SK-N-SH (cell line): ENCODE measurements at regions not wholly inside any gene's neighbourhood (a gene's known extent, or its start where the extent isn't known, plus 50 kb on each side); places are given as distances from the start of the nearest gene placed in this dataset.

Experiments
- CTCF ChIA-PET: fragments of 300-600, 350-600 bp; formaldehyde crosslinking; extraction: SDS; loops from one replicate; lab custom pipeline; 2021; lab: Yijun Ruan, JAX
- POLR2A ChIA-PET: fragments of 350-600 bp; sonication (Branson Sonifier 250); formaldehyde crosslinking; extraction: SDS; loops from one replicate; lab custom pipeline; 2020; ENCODE audit warnings: antibody characterized with exemption, inconsistent platforms; lab: Yijun Ruan, JAX
- DNase-seq: peaks from one replicate; pipeline ENCODE4 v3.0.0; 2012
- H2AFZ ChIP-seq: fragments of 200-600 bp; sonication (generic); 2 replicates; pipeline ENCODE4 v1.8.1; 2016; ENCODE audit warnings: antibody characterized with exemption, mild to moderate bottlenecking, low read depth
- H3F3A ChIP-seq: fragments of 200-600 bp; sonication (generic); replicated peaks from 2 replicates; pipeline ENCODE3; 2016; ENCODE audit warnings: antibody characterized with exemption, mild to moderate bottlenecking; ENCODE audit not compliant: insufficient read depth
- H3K27ac ChIP-seq, 2 experiments: fragments of 200-500 bp in 1 of 2; fragments of 200-600 bp in 1 of 2; sonication (Bioruptor generic) in 1 of 2; sonication (generic), shearing (Covaris generic) in 1 of 2; 2 replicates each; pipeline versions ENCODE4 v1.5.1 to v1.6.1; 2014 to 2016; ENCODE audit warnings: low read depth in 2 of 2, inconsistent platforms in 1 of 2, low read length in 1 of 2, mild to moderate bottlenecking in 1 of 2, mixed read lengths in 1 of 2
- H3K27me3 ChIP-seq: fragments of 200-600 bp; sonication (generic), shearing (Covaris generic); 2 replicates; pipeline ENCODE4 v1.6.1; 2016; ENCODE audit warnings: mixed run types; ENCODE audit not compliant: insufficient read depth
- H3K36me3 ChIP-seq, 2 experiments: fragments of 200-500 bp in 1 of 2; fragments of 200-600 bp in 1 of 2; sonication (Bioruptor generic) in 1 of 2; sonication (generic) in 1 of 2; replicated peaks in 1 of 2; 2 replicates each; pipeline versions ENCODE3 to v1.5.1; 2014 to 2016; ENCODE audit warnings: low read length in 1 of 2, mild to moderate bottlenecking in 1 of 2; ENCODE audit not compliant: insufficient read depth in 2 of 2, control insufficient read depth in 1 of 2
- H3K4me1 ChIP-seq, 2 experiments: fragments of 200-500 bp in 1 of 2; fragments of 200-600 bp in 1 of 2; sonication (Bioruptor generic) in 1 of 2; sonication (generic), shearing (Covaris generic) in 1 of 2; 2 replicates each; pipeline versions ENCODE4 v1.5.1 to v1.6.1; 2014 to 2016; ENCODE audit warnings: low read depth in 1 of 2, low read length in 1 of 2, mixed run types in 1 of 2; ENCODE audit not compliant: insufficient read depth in 2 of 2, control insufficient read depth in 1 of 2
- H3K4me2 ChIP-seq: fragments of 200-600 bp; sonication (generic), shearing (Covaris generic); 2 replicates; pipeline ENCODE4 v1.6.1; 2017; ENCODE audit warnings: mixed run types
- H3K4me3 ChIP-seq, 2 experiments: fragments of 200-500 bp in 1 of 2; fragments of 200-600 bp in 1 of 2; sonication (Bioruptor generic) in 1 of 2; sonication (generic), shearing (Covaris generic) in 1 of 2; 2 replicates each; pipeline versions ENCODE4 v1.5.1 to v1.8.1; 2014 to 2016; ENCODE audit warnings: low read depth in 2 of 2, inconsistent platforms in 1 of 2, low read length in 1 of 2, mild to moderate bottlenecking in 1 of 2, mixed read lengths in 1 of 2, moderate library complexity in 1 of 2
- H3K79me2 ChIP-seq: fragments of 200-600 bp; sonication (generic); 2 replicates; pipeline ENCODE4 v1.8.1; 2017; ENCODE audit warnings: mild to moderate bottlenecking; ENCODE audit not compliant: insufficient read depth
- H3K9ac ChIP-seq: fragments of 200-600 bp; sonication (generic); 2 replicates; pipeline ENCODE4 v1.6.1; 2017; ENCODE audit warnings: mixed run types
- H3K9me2 ChIP-seq: fragments of 200-600 bp; sonication (generic); 2 replicates; pipeline ENCODE4 v1.6.1; 2017; ENCODE audit warnings: mixed run types
- H3K9me3 ChIP-seq: fragments of 200-600 bp; sonication (generic); 2 replicates; pipeline ENCODE4 v1.6.1; 2017; ENCODE audit warnings: mixed run types, mild to moderate bottlenecking, moderate library complexity
- H4K20me1 ChIP-seq: fragments of 200-600 bp; sonication (generic); 2 replicates; pipeline ENCODE4 v1.6.1; 2017; ENCODE audit warnings: mild to moderate bottlenecking, mixed run types; ENCODE audit not compliant: insufficient read depth
- CHD2 ChIP-seq: fragments of 150-350 bp; IDR thresholded peaks from 2 replicates; pipeline ENCODE4 v1.6.1; 2018; ENCODE audit warnings: low read length; ENCODE audit not compliant: partially characterized antibody
- CTCF ChIP-seq: fragments of 200-600 bp; sonication (generic); IDR thresholded peaks from 2 replicates; pipeline ENCODE4 v1.6.1; 2017; ENCODE audit warnings: antibody characterized with exemption, mild to moderate bottlenecking, moderate library complexity
- ELF1 ChIP-seq: IDR thresholded peaks from 2 replicates; pipeline ENCODE4 v1.4.0; 2012
- EP300 ChIP-seq, 2 experiments: IDR thresholded peaks; 2 replicates each; pipeline versions ENCODE4 v1.4.0 to v1.6.1; 2012; ENCODE audit warnings: borderline replicate concordance in 1 of 2, low read depth in 1 of 2, low read length in 1 of 2
- EZH2phosphoT487 ChIP-seq: fragments of 200-600 bp; sonication (generic); IDR thresholded peaks from 2 replicates; pipeline ENCODE4 v1.6.1; 2017; ENCODE audit warnings: low read depth, mixed run types, mild to moderate bottlenecking, antibody characterized with exemption, moderate library complexity, borderline replicate concordance
- FOSL2 ChIP-seq: IDR thresholded peaks from 2 replicates; pipeline ENCODE4 v1.4.0; 2012; ENCODE audit warnings: low read depth, mild to moderate bottlenecking, moderate library complexity, borderline replicate concordance
- GATA2 ChIP-seq: sonication (generic); formaldehyde crosslinking; IDR thresholded peaks from 2 replicates; pipeline ENCODE4 v1.5.0; 2020; ENCODE audit warnings: mild to moderate bottlenecking, missing genetic modification reagents
- IRF3 ChIP-seq: fragments of 150-350 bp; IDR thresholded peaks from 2 replicates; pipeline ENCODE4 v1.6.1; 2016; ENCODE audit warnings: mild to moderate bottlenecking, low read depth, low read length
- JUND ChIP-seq: IDR thresholded peaks from 2 replicates; pipeline ENCODE4 v1.4.0; 2012
- MXI1 ChIP-seq: IDR thresholded peaks from 2 replicates; pipeline ENCODE4 v1.6.1; 2012; ENCODE audit warnings: mild to moderate bottlenecking, low read depth, low read length, improper control_type of control experiment
- NFIC ChIP-seq: IDR thresholded peaks from 2 replicates; pipeline ENCODE4 v1.4.0; 2012; ENCODE audit warnings: borderline replicate concordance
- NRF1 ChIP-seq: IDR thresholded peaks from 2 replicates; pipeline ENCODE4 v1.6.1; 2012; ENCODE audit warnings: low read depth, mild to moderate bottlenecking, low read length
- PBX3 ChIP-seq: IDR thresholded peaks from 2 replicates; pipeline ENCODE4; 2012
- RAD21 ChIP-seq: IDR thresholded peaks from 2 replicates; pipeline ENCODE4 v1.6.1; 2012; ENCODE audit warnings: mild to moderate bottlenecking, low read length
- TCF12 ChIP-seq: IDR thresholded peaks from 2 replicates; pipeline ENCODE4 v1.4.0; 2012
- USF1 ChIP-seq: IDR thresholded peaks from 2 replicates; pipeline ENCODE4 v1.4.0; 2012; ENCODE audit warnings: low read depth, borderline replicate concordance
- YY1 ChIP-seq: IDR thresholded peaks from 2 replicates; pipeline ENCODE4 v1.4.0; 2012; ENCODE audit warnings: low read depth, mild to moderate bottlenecking
- WGBS: methylation state at CpG from one replicate; pipeline ENCODE4 v1.1.6; 2017; ENCODE audit warnings: low lambda C conversion rate; 5-methylcytosine and 5-hydroxymethylcytosine counted together

GRCh38 chr12:23472329-23472971, 477.0 kb downstream of the SOX5 start:
- H3K9me2 ChIP-seq = no peaks in the 10 kb centered on the region
- no peak overlapping the region for H3K9ac ChIP-seq
- H2AFZ ChIP-seq = no peak overlapping the region
- no peaks in the 10 kb centered on the region for H3K4me1 ChIP-seq
- no peaks in the 10 kb centered on the region for H3K79me2 ChIP-seq
- ChIA-PET POLR2A (no interaction called here), CTCF (interaction anchor here (0.6 kb wide), 2 partner anchors 529 to 836 kb away, joined by 3 to 4 read pairs; no protein-coding TSS in a partner anchor)
- WGBS = 38% methylated on average over 2 of the region's 5 CpGs
- H3F3A ChIP-seq = no peaks in the 10 kb centered on the region
- no peak overlapping the region for H3K27ac ChIP-seq
- H3K9me3 ChIP-seq = no peaks in the 10 kb centered on the region
- H3K27me3 ChIP-seq = no peaks in the 10 kb centered on the region
- no peak for DNase-seq
- H4K20me1 ChIP-seq = no peaks in the 10 kb centered on the region
- TF ChIP-seq ELF1 (no peak), PBX3 (no peak), RAD21 (no peak), NRF1 (no peak), IRF3 (no peak), JUND (no peak), EP300 (IDR thresholded peaks at IDR 0.05; ENCODE audit: borderline replicate concordance in 1 of 2, low read depth in 1 of 2, low read length in 1 of 2) (no peak), FOSL2 (no peak), CTCF (no peak), TCF12 (no peak), EZH2phosphoT487 (no peak), USF1 (no peak), YY1 (no peak), MXI1 (no peak), CHD2 (no peak), NFIC (no peak), GATA2 (CRISPR knock-in tag) (no peak)
- H3K36me3 ChIP-seq = no peaks in the 10 kb centered on the region
- H3K4me2 ChIP-seq = no peak overlapping the region
- H3K4me3 ChIP-seq = no peak overlapping the region
